Glutamatergic neuron (in vitro differentiated cells): ENCODE measurements at regions not wholly inside any gene's neighbourhood (a gene's known extent, or its start where the extent isn't known, plus 50 kb on each side); places are given as distances from the start of the nearest gene placed in this dataset.
A peak's percentile ranks its signal among the peaks of the same experiment; 100 is the strongest.

Experiments used
- DNase-seq: peaks from one replicate; pipeline ENCODE4 v3.0.0; 2022
- H3K27ac Mint-ChIP-seq: one replicate; pipeline ENCODE4 v1.8.0; 2020; ENCODE audit warnings: mild to moderate bottlenecking, mixed read lengths, inconsistent platforms; ENCODE audit not compliant: unreplicated experiment
- H3K27me3 Mint-ChIP-seq: one replicate; pipeline ENCODE4 v1.8.0; 2020; ENCODE audit warnings: mild to moderate bottlenecking, moderate library complexity, mixed read lengths, inconsistent platforms; ENCODE audit not compliant: unreplicated experiment
- H3K36me3 Mint-ChIP-seq: one replicate; pipeline ENCODE4 v1.8.0; 2020; ENCODE audit warnings: mild to moderate bottlenecking, mixed read lengths, inconsistent platforms; ENCODE audit not compliant: unreplicated experiment
- H3K4me1 Mint-ChIP-seq: one replicate; pipeline ENCODE4 v1.8.0; 2020; ENCODE audit warnings: mild to moderate bottlenecking, low read depth, mixed read lengths, inconsistent platforms; ENCODE audit not compliant: unreplicated experiment
- H3K4me3 Mint-ChIP-seq: one replicate; pipeline ENCODE4 v1.8.0; 2020; ENCODE audit warnings: mild to moderate bottlenecking, mixed read lengths, inconsistent platforms; ENCODE audit not compliant: unreplicated experiment
- H3K9me3 Mint-ChIP-seq: one replicate; pipeline ENCODE4 v1.8.0; 2020; ENCODE audit warnings: mild to moderate bottlenecking, moderate library complexity, mixed read lengths, inconsistent platforms; ENCODE audit not compliant: unreplicated experiment
- TF ChIP-seq, protein P1 (sequence below): fragments of 200-600 bp; sonication (generic); IDR thresholded peaks from one replicate; pipeline ENCODE4 v1.5.0; 2021; ENCODE audit not compliant: partially characterized antibody, unreplicated experiment

DNA sequence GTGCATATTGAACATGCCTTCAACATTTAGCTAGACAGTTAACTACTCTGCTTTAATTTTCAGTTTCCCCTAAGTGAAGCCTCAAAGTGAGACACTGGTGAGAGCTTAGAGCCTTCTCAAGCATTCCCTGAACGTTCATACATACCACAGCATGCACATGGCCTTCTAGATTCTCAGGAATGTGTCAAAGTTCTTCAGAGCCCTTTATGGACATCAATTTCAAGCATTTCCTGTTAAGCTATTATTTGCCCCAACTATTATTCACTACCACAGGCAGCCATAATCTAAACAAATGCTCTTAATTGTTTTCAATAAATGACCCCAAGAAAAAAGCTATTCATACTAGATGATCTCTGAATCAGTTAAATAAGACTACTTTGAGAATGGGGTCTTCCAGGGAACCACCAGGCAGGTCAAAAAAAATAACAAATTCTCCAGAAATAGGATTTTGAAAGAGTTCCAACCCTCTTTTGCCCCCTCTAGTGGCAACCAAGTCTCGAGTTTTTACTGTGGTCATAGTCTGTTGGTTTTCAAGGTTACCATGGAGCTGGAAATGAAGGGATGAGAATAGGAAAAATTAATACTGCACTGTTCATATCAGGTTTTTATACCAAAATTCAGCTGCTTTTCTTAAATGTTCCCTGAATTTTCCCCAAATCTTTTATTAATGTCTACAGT, 235.4 kb downstream of the RAB28 start:
- Mint-ChIP-seq H3K4me3 (no peak overlapping the region), H3K27me3 (no peaks in the 10 kb centered on the region), H3K27ac (no peak overlapping the region), H3K4me1 (no peaks in the 10 kb centered on the region), H3K9me3 (peaks cover 6% of the 10 kb centered on the region), H3K36me3 (peaks cover 7% of the 10 kb centered on the region)
- TF ChIP-seq, protein P1, sequence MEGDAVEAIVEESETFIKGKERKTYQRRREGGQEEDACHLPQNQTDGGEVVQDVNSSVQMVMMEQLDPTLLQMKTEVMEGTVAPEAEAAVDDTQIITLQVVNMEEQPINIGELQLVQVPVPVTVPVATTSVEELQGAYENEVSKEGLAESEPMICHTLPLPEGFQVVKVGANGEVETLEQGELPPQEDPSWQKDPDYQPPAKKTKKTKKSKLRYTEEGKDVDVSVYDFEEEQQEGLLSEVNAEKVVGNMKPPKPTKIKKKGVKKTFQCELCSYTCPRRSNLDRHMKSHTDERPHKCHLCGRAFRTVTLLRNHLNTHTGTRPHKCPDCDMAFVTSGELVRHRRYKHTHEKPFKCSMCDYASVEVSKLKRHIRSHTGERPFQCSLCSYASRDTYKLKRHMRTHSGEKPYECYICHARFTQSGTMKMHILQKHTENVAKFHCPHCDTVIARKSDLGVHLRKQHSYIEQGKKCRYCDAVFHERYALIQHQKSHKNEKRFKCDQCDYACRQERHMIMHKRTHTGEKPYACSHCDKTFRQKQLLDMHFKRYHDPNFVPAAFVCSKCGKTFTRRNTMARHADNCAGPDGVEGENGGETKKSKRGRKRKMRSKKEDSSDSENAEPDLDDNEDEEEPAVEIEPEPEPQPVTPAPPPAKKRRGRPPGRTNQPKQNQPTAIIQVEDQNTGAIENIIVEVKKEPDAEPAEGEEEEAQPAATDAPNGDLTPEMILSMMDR = peak; percentile 55
- DNase-seq = no peak

DNA sequence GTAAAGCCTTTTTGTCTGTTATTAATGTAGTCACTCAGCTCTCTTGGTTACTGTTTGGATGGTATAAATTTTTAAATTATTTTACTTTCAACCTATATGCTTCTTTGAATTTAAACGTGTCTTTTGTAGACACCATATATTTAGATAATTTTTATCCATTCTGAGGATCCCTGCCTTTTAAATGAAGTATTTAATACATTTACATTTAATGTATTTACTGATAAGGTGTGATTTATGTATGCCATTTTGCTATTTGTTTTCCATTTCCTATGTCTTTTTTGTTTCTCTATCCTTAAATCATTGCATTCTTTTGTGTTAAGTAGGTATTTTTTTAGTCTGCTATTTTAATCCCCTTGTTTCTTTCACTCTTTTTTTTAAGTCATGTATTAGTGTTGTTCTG, 238.0 kb downstream of the RAB28 start:
- TF ChIP-seq, protein P1 = no peak
- Mint-ChIP-seq H3K9me3 (peaks cover 6% of the 10 kb centered on the region), H3K36me3 (peaks cover 7% of the 10 kb centered on the region), H3K27ac (no peak overlapping the region), H3K4me1 (no peaks in the 10 kb centered on the region), H3K4me3 (no peak overlapping the region), H3K27me3 (no peaks in the 10 kb centered on the region)
- no peak for DNase-seq

DNA sequence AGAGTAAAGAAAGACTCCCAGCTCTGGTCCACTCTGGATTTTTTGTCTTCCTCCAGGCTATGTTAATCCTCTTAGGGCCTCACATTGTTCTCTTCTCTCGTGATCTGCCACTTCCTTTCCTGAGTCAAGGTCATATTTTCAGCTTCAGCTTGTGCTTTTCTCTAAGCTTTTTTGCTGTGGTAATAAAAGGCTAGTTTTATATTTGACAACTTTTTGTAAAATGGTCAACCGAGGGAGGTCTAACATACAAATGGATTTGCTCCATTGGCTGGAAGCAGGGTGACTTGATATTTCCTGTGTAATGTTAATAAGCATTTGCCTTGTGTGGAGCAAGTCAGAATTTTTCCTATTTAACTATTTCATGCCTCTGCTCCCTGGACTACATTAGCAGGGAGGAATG, 239.7 kb downstream of the RAB28 start:
- H3K27me3 Mint-ChIP-seq = no peaks in the 10 kb centered on the region
- H3K36me3 Mint-ChIP-seq = peaks cover 7% of the 10 kb centered on the region
- no peak for DNase-seq
- TF ChIP-seq, protein P1 = no peak
- H3K27ac Mint-ChIP-seq = no peak overlapping the region
- peaks cover 6% of the 10 kb centered on the region for H3K9me3 Mint-ChIP-seq
- no peaks in the 10 kb centered on the region for H3K4me1 Mint-ChIP-seq
- H3K4me3 Mint-ChIP-seq = no peak overlapping the region

DNA sequence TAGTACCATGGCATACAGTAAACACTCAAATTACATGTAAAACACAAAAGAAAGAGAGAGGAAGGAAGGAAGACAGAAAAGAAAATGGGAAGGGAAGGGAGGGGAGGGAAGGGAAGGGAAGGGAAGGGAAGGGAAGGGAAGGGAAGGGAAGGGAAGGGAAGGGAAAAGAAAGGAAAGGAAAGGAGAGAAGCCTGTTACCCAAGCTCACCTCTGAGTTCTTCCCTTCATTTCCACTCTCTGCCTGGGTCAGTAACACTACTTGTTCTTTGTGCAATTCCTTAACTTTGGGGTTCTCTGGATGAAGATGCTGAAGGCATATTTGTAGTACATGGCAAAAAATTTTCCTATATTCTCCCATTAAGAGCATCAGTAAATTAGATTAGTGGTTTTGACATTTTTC, 241.0 kb downstream of the RAB28 start:
- Mint-ChIP-seq H3K27ac (no peak overlapping the region), H3K36me3 (peaks cover 5% of the 10 kb centered on the region), H3K4me3 (no peak overlapping the region), H3K27me3 (no peaks in the 10 kb centered on the region), H3K9me3 (peaks cover 5% of the 10 kb centered on the region), H3K4me1 (no peaks in the 10 kb centered on the region)
- TF ChIP-seq, protein P1 = no peak
- no peak for DNase-seq

DNA sequence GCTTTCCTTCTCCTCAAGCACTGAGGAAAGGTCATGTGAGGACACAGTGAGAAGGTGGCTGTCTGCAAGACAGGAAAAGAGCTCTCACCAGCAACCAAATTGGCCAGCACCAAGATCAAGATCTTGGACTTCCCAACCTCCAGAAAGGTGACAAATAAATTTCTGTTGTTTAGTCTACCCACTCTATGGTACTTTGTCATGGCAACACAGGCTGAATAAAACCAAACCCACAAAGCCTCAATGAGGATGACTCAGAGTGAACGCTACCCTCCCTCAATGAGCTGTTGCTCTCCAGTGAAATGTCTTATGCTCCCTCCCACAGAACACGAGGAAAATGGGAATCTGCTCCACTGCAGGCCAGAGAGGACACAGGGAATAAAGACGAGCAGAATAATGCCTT, 244.1 kb downstream of the RAB28 start:
- Mint-ChIP-seq H3K36me3 (no peaks in the 10 kb centered on the region), H3K27ac (no peak overlapping the region)

More for the DNA sequence above, 244.1 kb downstream of the RAB28 start:
- Mint-ChIP-seq H3K4me1 (no peaks in the 10 kb centered on the region), H3K9me3 (no peaks in the 10 kb centered on the region), H3K4me3 (no peak overlapping the region), H3K27me3 (no peaks in the 10 kb centered on the region)
- TF ChIP-seq, protein P1 = no peak
- no peak for DNase-seq
